Amniotic epithelial cell (primary cell): ENCODE measurements at regions not wholly inside any gene's neighbourhood (a gene's known extent, or its start where the extent isn't known, plus 50 kb on each side); places are given as distances from the start of the nearest gene placed in this dataset.

ENCODE experiments used
- DNase-seq: peaks from one replicate; pipeline ENCODE4 v3.0.0-alpha.2; 2010; ENCODE audit warnings: low read depth

- peak; percentile 87 for DNase-seq
These were observed 193.0 kb upstream of the RGPD4 start for GRCh38 chr2:107633580-107634147.

DNA sequence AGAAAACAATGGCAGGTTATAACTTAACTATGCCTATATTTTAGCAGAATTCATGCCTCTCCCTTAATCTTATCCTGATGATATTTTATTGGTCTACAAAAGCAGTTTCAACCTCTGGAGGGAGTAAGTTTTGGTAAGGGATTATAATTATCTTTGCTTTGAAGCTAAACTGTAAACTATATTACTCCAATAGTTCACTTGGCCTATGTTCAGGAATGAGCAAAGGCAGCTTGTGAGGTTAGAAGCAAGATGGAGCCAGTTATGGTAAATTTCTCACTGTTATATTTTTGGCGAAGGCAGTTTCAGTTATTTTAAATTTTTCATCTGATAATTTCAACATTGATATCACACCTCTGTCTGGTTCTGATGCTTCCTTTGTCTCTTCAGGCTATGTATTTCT, 192.5 kb upstream of the RGPD4 start:
- DNase-seq, result peak; percentile 43

GRCh38 chr2:107635883-107636282, 190.8 kb upstream of the RGPD4 start:
- DNase-seq, result peak; percentile 88

DNA sequence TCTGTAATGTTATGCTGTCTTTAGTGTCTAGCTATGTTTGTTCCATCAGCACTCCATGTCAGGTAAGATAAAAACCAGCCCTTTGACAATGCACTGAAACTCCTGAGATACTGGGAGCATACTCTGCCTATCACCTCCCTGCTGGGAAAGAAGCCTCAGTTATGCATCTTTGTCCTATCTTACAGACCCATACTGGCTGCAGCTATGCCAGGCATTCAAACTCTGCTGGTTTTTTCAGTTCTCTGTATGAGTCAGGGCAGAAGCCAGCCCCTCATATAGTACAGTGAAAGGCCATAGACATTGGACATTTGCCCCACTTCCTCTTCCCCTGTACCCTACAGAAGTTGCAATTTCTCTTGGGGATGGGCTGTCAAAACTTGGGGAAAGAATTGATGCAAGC, 181.1 kb upstream of the RGPD4 start:
- no peak for DNase-seq

GRCh38 chr2:107648781-107649404, 177.8 kb upstream of the RGPD4 start:
- DNase-seq, result no peak

GRCh38 chr2:107657049-107657448, 169.6 kb upstream of the RGPD4 start:
- no peak for DNase-seq

- no peak for DNase-seq
These were observed 163.1 kb upstream of the RGPD4 start for GRCh38 chr2:107663632-107664031.

- DNase-seq, result peak; percentile 9
These were observed 157.4 kb upstream of the RGPD4 start for GRCh38 chr2:107669335-107669734.

- DNase-seq, result no peak
These were observed 144.8 kb upstream of the RGPD4 start for GRCh38 chr2:107681936-107682335.

DNA sequence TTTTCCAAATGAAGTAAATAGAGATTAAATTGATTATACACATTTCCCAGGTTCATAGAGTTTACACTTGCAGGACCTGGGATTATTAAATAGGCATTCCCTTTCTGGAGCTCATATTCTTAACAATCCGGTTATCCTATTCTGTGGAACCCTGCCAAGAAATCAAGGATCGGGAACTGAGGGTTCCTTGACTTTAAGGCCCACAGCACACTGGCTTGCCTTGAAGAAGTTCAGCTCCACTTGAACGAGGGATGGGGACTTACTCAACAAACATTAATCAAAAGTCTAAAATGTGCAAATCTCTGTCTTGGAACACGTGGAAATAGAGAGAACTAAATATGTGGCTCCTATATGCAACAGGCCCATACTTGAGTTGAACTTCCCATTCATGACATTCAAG, 142.3 kb upstream of the RGPD4 start:
- no peak for DNase-seq

DNA sequence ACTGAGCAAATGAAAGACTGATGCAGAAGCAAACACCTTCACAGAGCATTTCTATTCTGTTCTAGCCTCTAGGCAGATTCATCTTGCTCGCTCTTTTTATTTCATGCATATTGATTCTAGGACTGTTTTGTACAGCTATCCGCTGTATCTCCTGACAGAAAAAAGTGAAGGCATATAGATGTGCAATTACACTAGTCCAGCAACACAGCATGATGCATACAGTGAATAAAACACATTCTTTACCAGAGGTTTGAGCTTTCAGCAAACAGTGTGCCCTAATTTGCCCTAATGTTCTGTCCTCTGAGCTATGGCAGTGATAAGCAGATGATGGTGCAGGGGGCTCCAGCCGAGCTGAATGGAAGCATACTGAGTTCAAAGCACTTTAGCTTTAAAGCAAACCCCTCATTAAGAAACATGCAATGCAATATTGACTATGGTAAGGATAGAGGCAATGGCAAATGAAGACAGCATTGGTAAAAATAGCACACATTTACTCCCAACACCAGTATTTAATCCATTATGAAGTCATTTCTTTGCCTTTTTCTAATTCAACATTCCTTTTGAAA, 141.2 kb upstream of the RGPD4 start:
- no peak for DNase-seq

DNA sequence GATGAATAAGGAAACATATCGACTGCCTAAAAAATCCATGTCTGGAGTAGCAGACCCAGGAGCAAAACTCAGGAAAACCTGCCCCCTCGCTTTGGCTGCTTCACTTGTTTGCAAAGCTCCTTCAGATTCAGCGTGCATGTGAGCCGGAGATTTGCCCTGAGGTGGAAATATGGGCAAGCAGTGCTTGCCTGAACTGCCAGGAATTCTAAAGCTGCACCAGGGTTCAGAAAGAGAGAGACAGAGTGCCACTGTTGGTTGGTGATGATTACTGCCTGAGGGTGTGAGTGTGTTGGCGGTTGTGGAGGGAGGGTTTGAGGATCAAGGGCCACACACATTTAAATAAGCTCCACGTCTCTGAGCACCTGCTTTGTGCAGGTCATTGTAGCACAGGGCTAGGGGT, 139.6 kb upstream of the RGPD4 start:
- DNase-seq, result no peak

- no peak for DNase-seq
These were observed 138.6 kb upstream of the RGPD4 start for GRCh38 chr2:107688135-107688534.

GRCh38 chr2:107693604-107694003, 133.1 kb upstream of the RGPD4 start:
- DNase-seq, result no peak

DNA sequence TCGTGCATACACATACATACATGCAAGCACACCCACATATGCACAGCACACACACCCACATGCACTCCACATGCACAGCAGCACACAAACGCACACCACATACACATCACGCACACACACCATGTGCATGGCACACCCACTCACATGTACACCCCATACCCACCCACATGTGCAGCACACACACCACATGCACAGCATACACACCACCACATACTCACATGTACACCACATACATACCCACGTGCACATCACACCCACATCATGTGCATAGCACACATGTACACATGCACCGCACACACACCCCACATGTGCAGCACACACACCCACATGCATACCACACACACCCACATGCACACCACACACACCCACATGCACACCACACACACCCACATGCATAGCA, 132.0 kb upstream of the RGPD4 start:
- DNase-seq, result no peak

DNA sequence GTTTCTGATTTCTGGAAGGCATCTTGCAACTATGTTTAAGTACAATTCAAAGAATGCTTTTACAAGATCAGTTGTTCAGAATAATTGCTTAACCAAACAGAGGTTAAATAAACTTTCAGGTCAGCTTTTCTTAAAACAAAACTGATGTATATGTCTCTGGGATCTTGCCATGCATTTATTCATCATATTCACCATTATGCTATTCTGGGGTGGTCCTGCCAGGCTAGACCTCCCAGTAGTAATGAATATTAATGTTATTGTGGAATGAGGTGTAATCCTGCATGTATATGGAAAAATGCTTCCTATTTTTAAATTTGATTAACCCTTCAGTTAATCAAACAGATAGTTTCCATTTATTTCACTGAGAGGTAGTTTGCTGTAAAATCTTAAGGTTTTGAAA, 129.3 kb upstream of the RGPD4 start:
- no peak for DNase-seq

DNA sequence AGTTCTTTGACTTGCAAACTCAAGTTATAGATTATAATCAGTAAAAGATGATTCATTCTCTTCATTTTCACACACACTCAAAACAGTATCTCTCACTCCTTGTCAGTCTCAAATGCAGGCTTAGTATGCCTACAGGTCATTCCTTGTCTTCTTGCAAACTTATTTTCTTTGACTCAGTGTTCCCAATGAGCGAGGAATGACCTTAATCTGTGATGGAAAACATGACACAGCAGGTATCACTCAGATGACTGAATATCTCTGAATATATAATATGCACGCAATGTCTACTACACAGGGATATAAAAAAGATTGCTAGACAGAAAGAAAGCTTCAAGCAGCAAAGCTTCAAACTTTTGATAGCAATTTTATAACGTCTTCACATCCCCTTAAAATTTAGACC, 127.8 kb upstream of the RGPD4 start:
- DNase-seq, result no peak

GRCh38 chr2:107700073-107700472, 126.6 kb upstream of the RGPD4 start:
- DNase-seq, result no peak

DNA sequence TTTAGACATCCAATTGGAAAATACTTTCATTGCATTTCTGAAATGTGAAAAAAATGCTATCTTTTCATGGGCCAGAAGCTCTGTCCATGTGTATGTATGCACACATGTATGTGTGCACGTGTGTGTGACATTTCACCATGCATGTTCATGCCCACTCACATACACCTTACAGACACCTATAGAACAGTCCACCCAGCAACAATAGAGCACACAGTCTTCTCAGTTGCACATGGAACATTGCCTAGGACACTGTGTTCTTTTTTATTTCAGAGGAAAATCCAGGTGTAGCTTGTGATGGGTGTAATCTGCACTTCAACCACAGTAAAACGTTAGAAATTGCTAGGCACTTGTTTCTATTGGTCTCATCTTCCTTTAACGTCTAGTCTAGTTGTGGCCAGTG, 114.8 kb upstream of the RGPD4 start:
- no peak for DNase-seq

DNA sequence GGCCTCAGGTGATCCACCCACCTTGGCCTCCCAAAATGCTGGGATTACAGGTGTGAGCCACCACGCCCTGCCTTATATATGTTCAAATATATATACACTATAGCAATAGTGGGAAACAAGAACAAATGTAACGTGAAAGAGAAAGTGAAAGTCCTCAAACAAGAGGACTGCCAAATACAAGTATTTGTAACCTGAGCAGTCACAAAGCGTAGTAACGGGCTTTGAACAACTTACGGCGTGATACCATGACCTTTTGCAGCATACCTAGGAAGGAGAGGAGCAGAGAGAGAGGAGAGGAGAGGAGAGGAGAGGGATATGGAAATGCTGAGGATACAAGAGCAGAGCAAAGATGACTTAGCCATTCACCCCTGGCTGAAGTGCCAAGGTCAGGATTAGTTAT, 113.8 kb upstream of the RGPD4 start:
- no peak for DNase-seq

GRCh38 chr2:107717661-107718060, 109.0 kb upstream of the RGPD4 start:
- no peak for DNase-seq

- no peak for DNase-seq
These were observed 107.6 kb upstream of the RGPD4 start for GRCh38 chr2:107719141-107719540.

DNA sequence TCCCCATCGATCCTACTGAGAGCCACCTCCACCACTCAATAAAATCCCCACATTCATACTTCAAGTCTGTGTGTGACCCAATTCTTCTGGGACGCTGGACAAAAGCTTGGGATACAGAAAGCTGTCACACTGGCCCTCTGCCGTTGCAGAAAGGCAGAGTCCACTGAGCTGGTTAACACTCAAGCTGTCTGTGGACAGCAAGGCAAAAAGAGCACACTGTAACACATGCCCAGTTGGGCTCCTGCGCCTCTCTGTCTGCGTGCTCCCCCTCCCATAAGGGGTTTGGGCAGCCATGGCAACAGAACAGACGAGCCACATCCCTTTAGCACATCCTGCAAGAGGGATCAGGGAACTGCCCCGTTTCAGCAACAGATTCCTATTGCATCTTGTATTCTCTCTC, 106.9 kb upstream of the RGPD4 start:
- no peak for DNase-seq

DNA sequence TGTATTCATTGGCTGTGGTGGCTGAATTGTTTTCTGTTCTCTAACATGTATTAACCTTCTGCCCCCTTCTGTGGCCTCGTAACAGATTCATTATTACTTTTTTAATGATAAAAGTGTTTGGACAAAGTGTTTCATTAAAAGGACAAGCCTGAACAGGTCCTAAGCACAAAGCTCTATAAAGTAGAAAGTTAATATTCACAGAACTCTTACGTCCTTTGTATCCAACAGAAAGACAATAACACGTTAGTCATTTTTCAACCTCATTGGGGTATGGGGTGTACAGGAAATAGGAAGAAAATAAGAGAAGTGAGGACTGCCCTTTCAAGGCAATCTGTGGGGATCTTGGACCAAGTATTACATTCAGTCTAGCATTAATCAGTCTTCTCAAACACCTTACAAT, 105.5 kb upstream of the RGPD4 start:
- DNase-seq, result no peak
